ENCODE measurements at regions not wholly inside any gene's neighbourhood (a gene's known extent, or its start where the extent isn't known, plus 50 kb on each side); places are given as distances from the start of the nearest gene placed in this dataset.

DNA sequence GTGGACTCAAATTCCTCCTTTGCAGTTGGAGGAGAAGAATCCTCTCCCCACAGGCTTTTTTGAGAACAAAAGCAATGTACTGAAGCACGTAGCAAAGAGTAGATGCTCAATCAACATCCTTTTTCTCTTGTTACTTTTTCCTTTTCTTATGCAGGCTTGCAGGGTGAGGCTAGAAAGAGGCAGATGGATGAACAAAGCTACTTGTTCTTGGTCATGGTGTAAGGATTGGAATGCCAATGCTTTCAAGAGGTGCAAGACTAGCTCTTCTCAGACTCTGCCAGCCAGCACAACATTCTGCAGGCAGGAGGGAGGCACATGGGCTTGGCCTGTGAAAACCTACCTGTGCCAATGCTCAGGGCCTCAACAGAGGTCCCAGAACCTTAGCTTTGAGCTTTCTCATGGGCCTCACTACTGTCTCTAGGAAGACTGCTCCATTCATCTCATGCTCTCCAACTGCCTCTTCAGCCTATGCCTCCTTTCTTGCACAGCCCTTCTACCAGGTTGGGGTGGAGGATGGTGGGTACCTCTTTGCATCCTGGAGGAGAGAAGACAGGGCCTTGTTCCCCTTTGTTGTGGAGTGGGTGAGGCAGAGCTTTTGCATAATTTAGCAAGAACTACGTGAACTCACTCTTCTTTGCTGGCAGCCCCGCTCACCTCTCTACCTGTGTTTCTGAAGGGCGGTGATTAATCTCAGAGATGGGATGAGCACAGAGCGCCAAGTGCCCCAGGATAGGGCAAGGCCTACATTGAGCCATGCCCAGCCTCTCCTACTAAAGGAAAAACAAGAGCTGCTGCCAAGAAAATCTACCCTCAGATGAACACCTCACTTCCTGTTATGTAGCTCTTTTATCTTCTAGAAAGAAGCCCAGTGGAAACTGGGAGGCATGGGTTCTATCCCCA, 1119.7 kb downstream of the VRK1 start:
- TF ChIP-seq, protein P1, sequence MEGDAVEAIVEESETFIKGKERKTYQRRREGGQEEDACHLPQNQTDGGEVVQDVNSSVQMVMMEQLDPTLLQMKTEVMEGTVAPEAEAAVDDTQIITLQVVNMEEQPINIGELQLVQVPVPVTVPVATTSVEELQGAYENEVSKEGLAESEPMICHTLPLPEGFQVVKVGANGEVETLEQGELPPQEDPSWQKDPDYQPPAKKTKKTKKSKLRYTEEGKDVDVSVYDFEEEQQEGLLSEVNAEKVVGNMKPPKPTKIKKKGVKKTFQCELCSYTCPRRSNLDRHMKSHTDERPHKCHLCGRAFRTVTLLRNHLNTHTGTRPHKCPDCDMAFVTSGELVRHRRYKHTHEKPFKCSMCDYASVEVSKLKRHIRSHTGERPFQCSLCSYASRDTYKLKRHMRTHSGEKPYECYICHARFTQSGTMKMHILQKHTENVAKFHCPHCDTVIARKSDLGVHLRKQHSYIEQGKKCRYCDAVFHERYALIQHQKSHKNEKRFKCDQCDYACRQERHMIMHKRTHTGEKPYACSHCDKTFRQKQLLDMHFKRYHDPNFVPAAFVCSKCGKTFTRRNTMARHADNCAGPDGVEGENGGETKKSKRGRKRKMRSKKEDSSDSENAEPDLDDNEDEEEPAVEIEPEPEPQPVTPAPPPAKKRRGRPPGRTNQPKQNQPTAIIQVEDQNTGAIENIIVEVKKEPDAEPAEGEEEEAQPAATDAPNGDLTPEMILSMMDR (IDR thresholded peaks at IDR 0.05; ENCODE audit: poor library complexity) = no peak
- TF ChIP-seq EZH2 (IDR thresholded peaks at IDR 0.05; ENCODE audit: borderline replicate concordance) = no peak
